ENCODE measurements at regions not wholly inside any gene's neighbourhood (a gene's known extent, or its start where the extent isn't known, plus 50 kb on each side); places are given as distances from the start of the nearest gene placed in this dataset.

DNA sequence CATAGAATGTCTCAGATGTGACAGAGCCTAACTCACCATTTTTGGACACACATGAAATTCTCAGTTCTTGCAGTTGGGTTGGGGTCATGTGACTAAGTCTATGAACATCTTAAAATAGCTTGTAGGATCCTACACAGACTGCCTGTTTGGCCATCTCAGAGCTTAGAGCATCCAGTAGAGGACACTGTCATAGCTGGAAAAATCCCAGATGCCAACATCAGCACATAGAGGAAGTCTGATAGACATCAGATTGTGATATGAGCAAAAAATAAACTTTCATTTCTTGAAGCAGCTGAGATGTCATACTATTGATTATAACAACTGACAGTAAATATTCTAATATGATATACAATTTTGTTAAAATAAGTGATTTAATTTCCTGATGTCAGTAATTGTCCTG lies 207.1 kb downstream of the TRAM1L1 start:
- no peak for DNase-seq (ENCODE audit: low read depth, low spot score)
- intact Hi-C loops (cut with micrococcal nuclease; ENCODE audit: unreplicated experiment) (no loop called here), in situ Hi-C loops (cut with HindIII; ENCODE audit: low pct_unique_long_range_greater_than_20kb, low sequenced_read_pairs) (no loop called here)
- H3K4me1 ChIP-seq (ENCODE audit: control insufficient read depth, insufficient read depth, low read length) = no peaks in the 10 kb centered on the region
- H3K4me3 ChIP-seq (ENCODE audit: low read depth in 2 of 2, low read length in 2 of 2) = no peak overlapping the region
- no TSS peak for BruUV-seq (replicated peaks)
- ChIA-PET POLR2A (no interaction called here), CTCF (no interaction called here)
- no peaks in the 10 kb centered on the region for H3K9me3 ChIP-seq (ENCODE audit: control insufficient read depth, insufficient read depth, low read depth, low read length)
- H3K36me3 ChIP-seq (ENCODE audit: control insufficient read depth, insufficient read depth, low read length) = no peaks in the 10 kb centered on the region
- H3K27me3 ChIP-seq (ENCODE audit: control insufficient read depth, insufficient read depth, low read length) = no peaks in the 10 kb centered on the region
- TF ChIP-seq, protein P1, sequence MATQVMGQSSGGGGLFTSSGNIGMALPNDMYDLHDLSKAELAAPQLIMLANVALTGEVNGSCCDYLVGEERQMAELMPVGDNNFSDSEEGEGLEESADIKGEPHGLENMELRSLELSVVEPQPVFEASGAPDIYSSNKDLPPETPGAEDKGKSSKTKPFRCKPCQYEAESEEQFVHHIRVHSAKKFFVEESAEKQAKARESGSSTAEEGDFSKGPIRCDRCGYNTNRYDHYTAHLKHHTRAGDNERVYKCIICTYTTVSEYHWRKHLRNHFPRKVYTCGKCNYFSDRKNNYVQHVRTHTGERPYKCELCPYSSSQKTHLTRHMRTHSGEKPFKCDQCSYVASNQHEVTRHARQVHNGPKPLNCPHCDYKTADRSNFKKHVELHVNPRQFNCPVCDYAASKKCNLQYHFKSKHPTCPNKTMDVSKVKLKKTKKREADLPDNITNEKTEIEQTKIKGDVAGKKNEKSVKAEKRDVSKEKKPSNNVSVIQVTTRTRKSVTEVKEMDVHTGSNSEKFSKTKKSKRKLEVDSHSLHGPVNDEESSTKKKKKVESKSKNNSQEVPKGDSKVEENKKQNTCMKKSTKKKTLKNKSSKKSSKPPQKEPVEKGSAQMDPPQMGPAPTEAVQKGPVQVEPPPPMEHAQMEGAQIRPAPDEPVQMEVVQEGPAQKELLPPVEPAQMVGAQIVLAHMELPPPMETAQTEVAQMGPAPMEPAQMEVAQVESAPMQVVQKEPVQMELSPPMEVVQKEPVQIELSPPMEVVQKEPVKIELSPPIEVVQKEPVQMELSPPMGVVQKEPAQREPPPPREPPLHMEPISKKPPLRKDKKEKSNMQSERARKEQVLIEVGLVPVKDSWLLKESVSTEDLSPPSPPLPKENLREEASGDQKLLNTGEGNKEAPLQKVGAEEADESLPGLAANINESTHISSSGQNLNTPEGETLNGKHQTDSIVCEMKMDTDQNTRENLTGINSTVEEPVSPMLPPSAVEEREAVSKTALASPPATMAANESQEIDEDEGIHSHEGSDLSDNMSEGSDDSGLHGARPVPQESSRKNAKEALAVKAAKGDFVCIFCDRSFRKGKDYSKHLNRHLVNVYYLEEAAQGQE (IDR thresholded peaks at IDR 0.05; ENCODE audit: insufficient read depth in 1 of 2, low read depth in 2 of 2, low read length in 1 of 2) = no peak
- no peak for TF ChIP-seq SIN3A (IDR thresholded peaks at IDR 0.05; ENCODE audit: borderline replicate concordance, insufficient read depth, low read depth, low read length)
- TF ChIP-seq, protein P2, sequence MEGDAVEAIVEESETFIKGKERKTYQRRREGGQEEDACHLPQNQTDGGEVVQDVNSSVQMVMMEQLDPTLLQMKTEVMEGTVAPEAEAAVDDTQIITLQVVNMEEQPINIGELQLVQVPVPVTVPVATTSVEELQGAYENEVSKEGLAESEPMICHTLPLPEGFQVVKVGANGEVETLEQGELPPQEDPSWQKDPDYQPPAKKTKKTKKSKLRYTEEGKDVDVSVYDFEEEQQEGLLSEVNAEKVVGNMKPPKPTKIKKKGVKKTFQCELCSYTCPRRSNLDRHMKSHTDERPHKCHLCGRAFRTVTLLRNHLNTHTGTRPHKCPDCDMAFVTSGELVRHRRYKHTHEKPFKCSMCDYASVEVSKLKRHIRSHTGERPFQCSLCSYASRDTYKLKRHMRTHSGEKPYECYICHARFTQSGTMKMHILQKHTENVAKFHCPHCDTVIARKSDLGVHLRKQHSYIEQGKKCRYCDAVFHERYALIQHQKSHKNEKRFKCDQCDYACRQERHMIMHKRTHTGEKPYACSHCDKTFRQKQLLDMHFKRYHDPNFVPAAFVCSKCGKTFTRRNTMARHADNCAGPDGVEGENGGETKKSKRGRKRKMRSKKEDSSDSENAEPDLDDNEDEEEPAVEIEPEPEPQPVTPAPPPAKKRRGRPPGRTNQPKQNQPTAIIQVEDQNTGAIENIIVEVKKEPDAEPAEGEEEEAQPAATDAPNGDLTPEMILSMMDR (IDR thresholded peaks at IDR 0.05) = no peak
- no peak overlapping the region for H3K27ac ChIP-seq (ENCODE audit: low read length)
- ATAC-seq = no peak

DNA sequence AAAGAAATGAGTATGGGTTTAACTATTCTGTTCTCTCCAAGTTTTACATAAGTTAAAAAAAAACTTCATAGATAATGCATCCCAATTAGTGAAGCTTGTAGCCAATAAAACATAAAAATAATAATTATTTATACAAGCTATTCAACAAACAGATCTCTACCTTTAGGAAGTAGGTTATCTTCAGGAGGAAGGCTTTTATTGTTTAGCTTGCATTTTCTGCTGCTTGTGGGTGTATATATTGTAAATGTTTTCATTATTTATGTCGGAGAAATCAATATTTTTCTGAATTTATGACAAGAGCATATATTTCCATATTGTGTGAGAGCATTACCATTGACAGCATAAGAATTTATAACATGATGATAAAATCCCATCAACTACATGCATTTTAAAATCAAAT lies 208.3 kb downstream of the TRAM1L1 start:
- no peak overlapping the region for H3K27ac ChIP-seq (ENCODE audit: low read length)
- TF ChIP-seq SIN3A (IDR thresholded peaks at IDR 0.05; ENCODE audit: borderline replicate concordance, insufficient read depth, low read depth, low read length) (no peak), POLR2AphosphoS5 (IDR thresholded peaks at IDR 0.05; ENCODE audit: low read depth, low read length) (no peak), TCF7L2 (IDR thresholded peaks at IDR 0.05; ENCODE audit: low read depth, low read length) (no peak)
- TF ChIP-seq, protein P2 (IDR thresholded peaks at IDR 0.05) = no peak
- TF ChIP-seq, protein P1 (IDR thresholded peaks at IDR 0.05; ENCODE audit: insufficient read depth in 1 of 2, low read depth in 2 of 2, low read length in 1 of 2) = no peak
- no peaks in the 10 kb centered on the region for H3K4me1 ChIP-seq (ENCODE audit: control insufficient read depth, insufficient read depth, low read length)
- intact Hi-C loops (cut with micrococcal nuclease; ENCODE audit: unreplicated experiment) (no loop called here), in situ Hi-C loops (cut with HindIII; ENCODE audit: low pct_unique_long_range_greater_than_20kb, low sequenced_read_pairs) (no loop called here)
- ChIA-PET POLR2A (no interaction called here), CTCF (no interaction called here)
- ATAC-seq (no peak), DNase-seq (ENCODE audit: low read depth, low spot score) (no peak)
- H3K36me3 ChIP-seq (ENCODE audit: control insufficient read depth, insufficient read depth, low read length) = no peaks in the 10 kb centered on the region
- BruUV-seq (replicated peaks) = no TSS peak
- H3K9me3 ChIP-seq (ENCODE audit: control insufficient read depth, insufficient read depth, low read depth, low read length) = no peaks in the 10 kb centered on the region
- H3K27me3 ChIP-seq (ENCODE audit: control insufficient read depth, insufficient read depth, low read length) = no peaks in the 10 kb centered on the region
- no peak overlapping the region for H3K4me3 ChIP-seq (ENCODE audit: low read depth in 2 of 2, low read length in 2 of 2)
